GM19238 (cell line): ENCODE measurements at regions not wholly inside any gene's neighbourhood (a gene's known extent, or its start where the extent isn't known, plus 50 kb on each side); places are given as distances from the start of the nearest gene placed in this dataset.
"Not testable (repeated sequence)": the region's sequence is repeated elsewhere in the genome, so short reads cannot be mapped to it uniquely, and the experiment has no call there.

Experiments used
- DNase-seq: peaks from one replicate; pipeline ENCODE4 v3.0.0; 2011; ENCODE audit warnings: low spot score; ENCODE audit not compliant: insufficient read length

DNA sequence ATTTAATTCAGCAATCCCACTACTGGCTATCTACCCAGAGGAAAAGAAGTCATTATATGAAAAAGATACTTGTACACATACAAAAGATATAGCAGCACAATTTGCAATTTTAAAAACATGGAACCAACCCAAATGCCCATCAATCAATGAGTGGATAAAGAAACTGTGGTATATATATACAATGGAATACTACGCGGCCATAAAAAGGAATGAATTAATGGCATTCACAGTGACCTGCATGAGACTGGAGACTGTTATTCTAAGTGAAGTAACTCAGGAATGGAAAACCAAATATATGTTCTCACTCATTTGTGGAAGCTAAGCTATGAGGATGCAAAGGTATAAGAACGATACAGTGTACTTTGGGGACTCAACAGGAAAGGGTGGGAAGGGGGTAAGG, 102.8 kb upstream of the KCNMA1 start:
- not testable (repeated sequence) for DNase-seq

GRCh38 chr10:77738496-77739158, 101.0 kb upstream of the KCNMA1 start:
- DNase-seq, result no peak

DNA sequence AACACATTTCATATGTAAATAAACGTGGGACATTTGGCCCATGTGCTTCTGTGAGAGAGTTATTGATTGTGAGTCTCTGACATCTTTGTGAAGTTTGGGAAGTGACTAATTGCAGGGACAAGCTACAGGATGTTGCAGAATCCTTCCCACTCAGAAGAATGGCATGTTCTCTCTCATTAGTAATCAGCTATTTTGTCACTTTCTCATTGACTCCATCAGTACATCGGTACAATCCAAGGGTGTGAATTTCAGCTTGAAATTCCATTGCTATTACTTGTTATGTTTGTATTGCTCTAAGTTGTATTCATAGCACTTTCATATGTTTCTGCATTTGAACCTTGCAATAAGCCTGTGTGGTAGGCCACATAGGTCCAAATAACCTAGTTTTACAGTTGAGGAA, 100.0 kb upstream of the KCNMA1 start:
- no peak for DNase-seq

DNA sequence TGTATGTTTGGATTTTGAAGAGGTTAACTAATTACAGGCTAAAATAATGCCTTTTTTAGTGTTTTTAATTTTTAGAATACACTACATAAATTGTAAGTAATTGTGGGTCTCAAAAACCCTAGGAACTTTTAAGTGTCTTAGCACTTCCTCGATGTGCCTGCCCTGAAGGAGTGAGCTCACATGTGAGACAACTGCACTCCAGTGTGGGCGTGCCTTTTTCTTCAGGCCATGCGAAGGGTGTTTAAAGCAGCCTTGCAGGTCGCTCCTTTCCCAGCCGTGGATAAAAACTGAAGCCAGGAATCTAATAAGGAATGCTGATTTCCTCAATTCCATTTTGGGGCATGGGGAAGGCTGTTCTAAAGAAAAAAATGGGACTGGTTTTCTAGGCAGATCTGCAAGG, 97.5 kb upstream of the KCNMA1 start:
- not testable (repeated sequence) for DNase-seq

DNA sequence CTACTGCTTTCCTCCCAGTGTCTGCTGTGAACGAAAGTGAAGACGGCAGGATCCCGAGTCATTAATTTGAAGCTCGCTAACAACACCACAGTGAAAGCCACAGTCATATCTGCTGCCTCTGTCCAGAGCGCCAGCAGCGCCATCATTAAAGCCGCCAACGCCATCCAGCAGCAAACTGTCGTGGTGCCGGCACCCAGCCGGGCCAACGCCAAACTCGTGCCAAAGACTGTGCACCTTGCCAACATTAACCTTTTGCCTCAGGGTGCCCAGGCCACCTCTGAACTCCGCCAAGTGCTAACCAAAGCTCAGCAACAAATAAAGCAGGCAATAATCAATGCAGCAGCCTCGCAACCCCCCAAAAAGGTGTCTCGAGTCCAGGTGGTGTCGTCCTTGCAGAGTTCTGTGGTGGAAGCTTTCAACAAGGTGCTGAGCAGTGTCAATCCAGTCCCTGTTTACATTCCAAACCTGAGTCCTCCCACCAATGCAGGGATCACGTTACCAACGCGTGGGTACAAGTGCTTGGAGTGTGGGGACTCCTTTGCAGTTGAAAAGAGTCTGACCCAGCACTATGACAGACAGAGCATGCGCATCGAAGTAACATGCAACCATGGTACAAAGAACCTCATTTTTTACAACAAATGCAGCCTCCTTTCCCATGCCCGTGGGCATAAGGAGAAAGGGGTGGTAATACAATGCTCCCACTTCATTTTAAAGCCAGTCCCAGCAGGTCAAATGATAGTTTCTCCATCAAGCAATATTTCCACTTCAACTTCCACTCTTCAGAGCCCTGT, 94.8 kb upstream of the KCNMA1 start:
- no peak for DNase-seq

DNA sequence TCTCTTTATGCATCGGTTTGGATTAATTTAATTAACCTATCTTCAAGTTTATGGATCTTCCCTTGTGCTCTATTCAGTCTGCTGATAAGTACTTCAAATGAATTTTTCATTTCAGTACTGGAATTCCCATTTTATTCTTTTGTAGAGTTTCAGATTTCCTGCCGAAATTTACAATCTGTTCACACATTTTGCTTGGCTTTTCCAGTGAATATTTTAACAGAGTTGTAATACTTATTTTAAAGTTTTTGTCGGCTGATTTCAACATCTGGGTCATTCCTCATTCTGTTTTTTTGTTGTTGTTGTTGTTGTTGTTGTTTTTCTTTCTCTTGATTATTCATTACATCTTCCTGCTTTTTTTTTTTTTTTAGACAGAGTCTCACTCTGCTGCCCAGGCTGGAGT, 89.9 kb upstream of the KCNMA1 start:
- no peak for DNase-seq

DNA sequence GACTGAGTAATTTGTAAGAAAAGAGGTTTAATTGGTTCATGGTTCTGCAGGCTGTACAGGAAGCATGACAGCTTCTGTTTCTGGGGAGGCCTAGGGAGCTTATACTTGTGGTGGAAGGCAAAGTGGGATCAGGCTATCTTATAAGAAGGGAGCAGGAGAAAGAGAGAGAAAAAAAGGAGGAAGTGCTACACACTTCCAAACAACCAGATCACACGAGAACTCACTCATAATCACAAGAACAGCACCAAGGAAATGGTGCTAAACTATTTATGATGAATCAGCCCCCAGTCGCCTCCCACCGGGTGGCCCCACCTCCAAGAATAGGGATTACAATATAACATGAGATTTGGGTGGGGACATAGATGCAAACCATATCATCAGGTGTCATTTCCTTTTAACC, 89.1 kb upstream of the KCNMA1 start:
- no peak for DNase-seq

GRCh38 chr10:77726301-77726700, 88.7 kb upstream of the KCNMA1 start:
- no peak for DNase-seq

DNA sequence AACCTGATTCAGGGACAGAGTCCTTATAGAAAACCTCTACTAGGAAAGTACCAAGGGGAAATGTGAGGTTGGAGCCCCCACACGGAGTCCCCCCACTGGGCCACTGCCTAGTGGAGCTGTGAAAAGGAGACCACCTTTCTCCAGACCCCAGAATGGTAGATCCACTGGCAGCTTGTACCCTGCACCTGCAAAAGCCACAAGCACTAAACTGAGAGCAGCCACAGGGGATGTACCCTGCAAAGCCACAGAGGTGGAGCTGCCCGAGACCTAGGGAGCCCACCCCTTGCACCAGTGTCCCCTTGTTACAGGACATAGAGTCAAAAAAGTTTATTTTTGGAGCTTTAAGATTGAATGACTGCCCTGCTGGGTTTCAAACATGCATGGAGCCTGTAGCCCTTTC, 87.2 kb upstream of the KCNMA1 start:
- DNase-seq, result no peak

GRCh38 chr10:77723376-77723775, 85.8 kb upstream of the KCNMA1 start:
- no peak for DNase-seq

- not testable (repeated sequence) for DNase-seq
These were observed 85.3 kb upstream of the KCNMA1 start for GRCh38 chr10:77722956-77723355.

DNA sequence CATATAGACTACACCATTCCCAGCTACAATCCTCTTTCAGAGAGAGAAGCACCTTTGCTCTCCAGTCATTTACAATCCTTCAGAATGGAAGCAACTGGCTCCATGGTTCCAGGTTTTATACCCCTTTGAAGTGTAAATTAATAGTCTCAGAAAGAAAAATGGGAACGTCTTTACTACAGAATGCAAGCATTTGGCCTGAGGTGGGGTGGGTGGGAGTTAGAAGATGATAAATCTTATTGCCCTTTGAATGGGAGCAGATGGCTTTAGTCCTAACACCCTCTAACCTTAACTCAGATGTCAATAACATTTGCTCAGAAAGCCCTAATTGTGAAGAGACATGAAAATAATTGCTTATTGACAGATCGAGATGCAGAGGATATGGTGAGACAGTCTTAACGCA, 84.2 kb upstream of the KCNMA1 start:
- DNase-seq, result no peak

- no peak for DNase-seq
These were observed 81.3 kb upstream of the KCNMA1 start for GRCh38 chr10:77718957-77719356.

GRCh38 chr10:77718312-77718711, 80.7 kb upstream of the KCNMA1 start:
- DNase-seq, result not testable (repeated sequence)

- no peak for DNase-seq
These were observed 79.7 kb upstream of the KCNMA1 start for GRCh38 chr10:77717336-77717735.

GRCh38 chr10:77716458-77717317, 79.1 kb upstream of the KCNMA1 start:
- DNase-seq, result no peak

- DNase-seq, result no peak
These were observed 77.9 kb upstream of the KCNMA1 start for GRCh38 chr10:77715536-77715935.

- DNase-seq, result no peak
These were observed 77.5 kb upstream of the KCNMA1 start for GRCh38 chr10:77715088-77715487.

DNA sequence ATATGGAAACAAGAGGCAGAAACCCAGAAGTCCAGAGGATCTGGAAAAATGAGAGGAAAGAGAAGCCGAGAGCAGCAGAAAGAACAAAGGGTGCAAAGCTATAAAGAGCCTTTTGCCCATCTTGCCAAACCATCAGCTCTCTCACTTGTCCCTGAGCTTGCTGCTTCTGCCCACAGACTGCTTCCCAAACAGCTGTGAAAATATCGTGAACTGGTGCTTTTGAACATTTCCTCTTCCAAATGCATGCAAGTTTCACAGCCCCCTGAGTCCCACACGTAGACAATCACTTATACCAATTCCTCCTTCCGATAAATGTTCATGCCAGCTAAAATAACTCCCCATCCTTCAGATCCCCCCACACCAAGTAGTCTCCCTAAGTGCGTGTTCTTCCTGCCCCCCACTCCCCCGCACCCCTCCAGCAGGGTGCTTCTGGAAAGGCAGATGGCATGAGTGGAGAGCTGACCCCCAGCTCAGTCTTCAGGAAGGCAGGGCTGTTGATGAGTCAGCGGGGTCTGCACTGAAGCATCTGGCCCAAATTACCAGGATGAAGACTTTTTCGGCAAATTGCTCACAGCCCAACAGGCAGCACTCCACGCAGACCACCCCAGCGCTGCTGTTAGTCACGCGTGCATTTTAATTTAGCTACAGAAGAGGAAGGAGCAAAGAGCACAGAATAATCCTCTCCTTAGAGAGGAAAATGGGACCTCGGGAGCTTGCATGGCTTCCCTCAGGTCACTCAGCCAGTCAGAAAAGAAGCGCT, 76.1 kb upstream of the KCNMA1 start:
- no peak for DNase-seq

GRCh38 chr10:77712207-77712606, 74.6 kb upstream of the KCNMA1 start:
- DNase-seq, result no peak

GRCh38 chr10:77711683-77712049, 74.1 kb upstream of the KCNMA1 start:
- no peak for DNase-seq
